EL (cell line): ENCODE measurements at regions not wholly inside any gene's neighbourhood (a gene's known extent, or its start where the extent isn't known, plus 50 kb on each side); places are given as distances from the start of the nearest gene placed in this dataset.
"Not testable (repeated sequence)": the region's sequence is repeated elsewhere in the genome, so short reads cannot be mapped to it uniquely, and the experiment has no call there.

Experiments used
- DNase-seq: peaks from one replicate; pipeline ENCODE4 v3.0.0-alpha.2; 2016

GRCh38 chr10:8350250-8350967 lies 295.9 kb downstream of the GATA3 start:
- no peak for DNase-seq

GRCh38 chr10:8352171-8353075 lies 297.9 kb downstream of the GATA3 start:
- no peak for DNase-seq

GRCh38 chr10:8356283-8356682 lies 301.8 kb downstream of the GATA3 start:
- DNase-seq = no peak

- no peak for DNase-seq
Measured at GRCh38 chr10:8359467-8359866, 305.0 kb downstream of the GATA3 start.

- no peak for DNase-seq
Measured at GRCh38 chr10:8360365-8360764, 305.9 kb downstream of the GATA3 start.

- DNase-seq = no peak
Measured at GRCh38 chr10:8360814-8361509, 306.5 kb downstream of the GATA3 start.

GRCh38 chr10:8361510-8361844 lies 307.0 kb downstream of the GATA3 start:
- no peak for DNase-seq

GRCh38 chr10:8365935-8366911 lies 311.7 kb downstream of the GATA3 start:
- peak; percentile 47 for DNase-seq

- not testable (repeated sequence) for DNase-seq
Measured at GRCh38 chr10:8367672-8368411, 313.4 kb downstream of the GATA3 start.

GRCh38 chr10:8369666-8370065 lies 315.2 kb downstream of the GATA3 start:
- peak; percentile 9 for DNase-seq

- no peak for DNase-seq
Measured at GRCh38 chr10:8374334-8374733, 319.8 kb downstream of the GATA3 start.

- no peak for DNase-seq
Measured at GRCh38 chr10:8375137-8375536, 320.6 kb downstream of the GATA3 start.

- DNase-seq = no peak
Measured at GRCh38 chr10:8378198-8378983, 323.9 kb downstream of the GATA3 start.

- DNase-seq = no peak
Measured at GRCh38 chr10:8379906-8380832, 325.7 kb downstream of the GATA3 start.

- no peak for DNase-seq
Measured at GRCh38 chr10:8380833-8381496, 326.5 kb downstream of the GATA3 start.

GRCh38 chr10:8386781-8387180 lies 332.3 kb downstream of the GATA3 start:
- no peak for DNase-seq

- DNase-seq = peak; percentile 39
Measured at GRCh38 chr10:8389630-8390029, 335.1 kb downstream of the GATA3 start.

- DNase-seq = peak; percentile 26
Measured at GRCh38 chr10:8392216-8392615, 337.7 kb downstream of the GATA3 start.

GRCh38 chr10:8393531-8393930 lies 339.0 kb downstream of the GATA3 start:
- DNase-seq = no peak
